Activated naive CD4-positive, alpha-beta T cell treated with anti-CD3 and anti-CD28 coated beads, Interleukin-2, amount 50 U/mL, for 72 hours (primary cell): ENCODE measurements at regions not wholly inside any gene's neighbourhood (a gene's known extent, or its start where the extent isn't known, plus 50 kb on each side); places are given as distances from the start of the nearest gene placed in this dataset.

Experiments
- ATAC-seq, 2 donors: fragments of 150-1000 bp; cut with Tn5 transposase; 2 replicates each; pipeline ENCODE4 v1.10.0; 2021; ENCODE audit warnings: mild to moderate bottlenecking in 2 of 2, moderate library complexity in 2 of 2
- DNase-seq, 2 donors: peaks; one replicate each; pipeline ENCODE4 v3.0.0; 2021 to 2022; ENCODE audit warnings: low spot score in 2 of 2
- H3K27ac Mint-ChIP-seq, 2 donors: one replicate each; pipeline ENCODE4 v1.8.0; 2022; ENCODE audit warnings: mild to moderate bottlenecking in 2 of 2, mixed read lengths in 2 of 2
- H3K36me3 Mint-ChIP-seq, 2 donors: one replicate each; pipeline ENCODE4 v1.8.0; 2022; ENCODE audit warnings: mixed read lengths in 2 of 2
- H3K9me3 Mint-ChIP-seq, 2 donors: one replicate each; pipeline ENCODE4 v1.8.0; 2022; ENCODE audit warnings: mixed read lengths in 2 of 2

- ATAC-seq: no peak
- Mint-ChIP-seq H3K27ac (no peak overlapping the region), H3K36me3 (no peaks in the 10 kb centered on the region)
Observed at GRCh38 chr3:83003917-83004316, 1242.5 kb upstream of the GBE1 start.

GRCh38 chr3:83002869-83003445 is 1241.5 kb upstream of the GBE1 start:
- DNase-seq (no peak), ATAC-seq (no peak)
- Mint-ChIP-seq H3K27ac (no peak overlapping the region), H3K36me3 (no peaks in the 10 kb centered on the region), H3K9me3 (peaks cover 12 to 23% of the 10 kb centered on the region in 2 donors)

More at GRCh38 chr3:83003917-83004316, 1242.5 kb upstream of the GBE1 start:
- peaks cover 12 to 25% of the 10 kb centered on the region in 2 donors for H3K9me3 Mint-ChIP-seq
- DNase-seq: no peak

GRCh38 chr3:82999777-83000176 is 1238.3 kb upstream of the GBE1 start:
- H3K27ac Mint-ChIP-seq: no peak overlapping the region
- no peaks in the 10 kb centered on the region for H3K36me3 Mint-ChIP-seq
- no peak for ATAC-seq
- H3K9me3 Mint-ChIP-seq: peaks cover 21 to 22% of the 10 kb centered on the region in 2 donors
- no peak for DNase-seq

GRCh38 chr3:82978368-82978767 is 1216.9 kb upstream of the GBE1 start:
- ATAC-seq (no peak), DNase-seq (no peak)
- Mint-ChIP-seq H3K27ac (no peak overlapping the region), H3K36me3 (no peaks in the 10 kb centered on the region), H3K9me3 (peaks cover 31 to 32% of the 10 kb centered on the region in 2 donors)

GRCh38 chr3:82977871-82978270 is 1216.4 kb upstream of the GBE1 start:
- DNase-seq (no peak), ATAC-seq (no peak)
- no peaks in the 10 kb centered on the region for H3K36me3 Mint-ChIP-seq
- no peak overlapping the region for H3K27ac Mint-ChIP-seq
- peaks cover 27 to 29% of the 10 kb centered on the region in 2 donors for H3K9me3 Mint-ChIP-seq

- Mint-ChIP-seq H3K27ac (no peak overlapping the region), H3K36me3 (no peaks in the 10 kb centered on the region), H3K9me3 (peaks cover 6 to 15% of the 10 kb centered on the region in 2 donors)
- ATAC-seq: no peak
- DNase-seq: no peak
Observed at GRCh38 chr3:82973791-82974190, 1212.3 kb upstream of the GBE1 start.

- no peak for ATAC-seq
- Mint-ChIP-seq H3K27ac (no peak overlapping the region), H3K36me3 (no peaks in the 10 kb centered on the region), H3K9me3 (peaks cover 6 to 8% of the 10 kb centered on the region in 2 donors)
- DNase-seq: no peak
Observed at GRCh38 chr3:82960379-82960778, 1198.9 kb upstream of the GBE1 start.

GRCh38 chr3:82957696-82958095 is 1196.3 kb upstream of the GBE1 start:
- Mint-ChIP-seq H3K36me3 (no peaks in the 10 kb centered on the region), H3K9me3 (peaks cover 8 to 10% of the 10 kb centered on the region in 2 donors)
- ATAC-seq: no peak

GRCh38 chr3:82957079-82957478 is 1195.6 kb upstream of the GBE1 start:
- H3K9me3 Mint-ChIP-seq: peaks cover 8 to 11% of the 10 kb centered on the region in 2 donors
- no peak for ATAC-seq
- no peak overlapping the region for H3K27ac Mint-ChIP-seq
- no peaks in the 10 kb centered on the region for H3K36me3 Mint-ChIP-seq
- DNase-seq: no peak

More at GRCh38 chr3:82957696-82958095, 1196.3 kb upstream of the GBE1 start:
- H3K27ac Mint-ChIP-seq: no peak overlapping the region
- no peak for DNase-seq

GRCh38 chr3:82954486-82954885 is 1193.0 kb upstream of the GBE1 start:
- DNase-seq: no peak
- Mint-ChIP-seq H3K36me3 (no peaks in the 10 kb centered on the region), H3K27ac (no peak overlapping the region), H3K9me3 (peaks cover 5% of the 10 kb centered on the region in 2 donors)
- ATAC-seq: no peak

- H3K9me3 Mint-ChIP-seq: peaks cover 5 to 13% of the 10 kb centered on the region in 2 donors
- no peaks in the 10 kb centered on the region for H3K36me3 Mint-ChIP-seq
- no peak for ATAC-seq
- no peak for DNase-seq
- no peak overlapping the region for H3K27ac Mint-ChIP-seq
Observed at GRCh38 chr3:82942041-82942440, 1180.6 kb upstream of the GBE1 start.

- no peak overlapping the region for H3K27ac Mint-ChIP-seq
- DNase-seq (no peak), ATAC-seq (no peak)
- peaks cover 5 to 13% of the 10 kb centered on the region in 2 donors for H3K9me3 Mint-ChIP-seq
- no peaks in the 10 kb centered on the region for H3K36me3 Mint-ChIP-seq
Observed at GRCh38 chr3:82940124-82940523, 1178.7 kb upstream of the GBE1 start.

- ATAC-seq (no peak), DNase-seq (peak in 1 of 2 donors; percentile 38)
- Mint-ChIP-seq H3K9me3 (peaks cover 5 to 11% of the 10 kb centered on the region in 2 donors), H3K27ac (no peak overlapping the region), H3K36me3 (no peaks in the 10 kb centered on the region)
Observed at GRCh38 chr3:82939491-82940097, 1178.1 kb upstream of the GBE1 start.

GRCh38 chr3:82938821-82939328 is 1177.4 kb upstream of the GBE1 start:
- H3K9me3 Mint-ChIP-seq: peaks cover 4 to 5% of the 10 kb centered on the region in 2 donors
- H3K27ac Mint-ChIP-seq: no peak overlapping the region
- DNase-seq (peak in 1 of 2 donors; percentile 43), ATAC-seq (no peak)
- no peaks in the 10 kb centered on the region for H3K36me3 Mint-ChIP-seq

GRCh38 chr3:82927309-82928253 is 1166.1 kb upstream of the GBE1 start:
- ATAC-seq (no peak), DNase-seq (no peak)
- Mint-ChIP-seq H3K9me3 (peaks cover 0 to 7% of the 10 kb centered on the region in 2 donors), H3K27ac (no peak overlapping the region), H3K36me3 (no peaks in the 10 kb centered on the region)

- ATAC-seq: no peak
- H3K36me3 Mint-ChIP-seq: no peaks in the 10 kb centered on the region
Observed at GRCh38 chr3:82891028-82891427, 1129.6 kb upstream of the GBE1 start.

GRCh38 chr3:82883072-82883471 is 1121.6 kb upstream of the GBE1 start:
- DNase-seq: no peak

More at GRCh38 chr3:82891028-82891427, 1129.6 kb upstream of the GBE1 start:
- H3K27ac Mint-ChIP-seq: no peak overlapping the region
- DNase-seq: no peak
- H3K9me3 Mint-ChIP-seq: peaks cover 9 to 14% of the 10 kb centered on the region in 2 donors

More at GRCh38 chr3:82883072-82883471, 1121.6 kb upstream of the GBE1 start:
- H3K36me3 Mint-ChIP-seq: no peaks in the 10 kb centered on the region
- peaks cover 14 to 16% of the 10 kb centered on the region in 2 donors for H3K9me3 Mint-ChIP-seq
- ATAC-seq: no peak
- no peak overlapping the region for H3K27ac Mint-ChIP-seq
